IPS DF 19.7 (cell line): ENCODE measurements at regions not wholly inside any gene's neighbourhood (a gene's known extent, or its start where the extent isn't known, plus 50 kb on each side); places are given as distances from the start of the nearest gene placed in this dataset.

Experiments used
- DNase-seq: peaks from one replicate; pipeline ENCODE4 v3.0.0-alpha.2; 2013; ENCODE audit warnings: low read depth, low spot score

- no peak for DNase-seq
These were observed 157.4 kb downstream of the ANKRD30B start for GRCh38 chr18:14905350-14905749.

- no peak for DNase-seq
These were observed 158.0 kb downstream of the ANKRD30B start for GRCh38 chr18:14905979-14906378.

GRCh38 chr18:14907420-14907819 is 159.4 kb downstream of the ANKRD30B start:
- DNase-seq: no peak

- no peak for DNase-seq
These were observed 160.6 kb downstream of the ANKRD30B start for GRCh38 chr18:14908541-14908940.

- DNase-seq: no peak
These were observed 165.0 kb downstream of the ANKRD30B start for GRCh38 chr18:14912967-14913366.

GRCh38 chr18:14914121-14914520 is 166.1 kb downstream of the ANKRD30B start:
- no peak for DNase-seq

- DNase-seq: no peak
These were observed 166.8 kb downstream of the ANKRD30B start for GRCh38 chr18:14914771-14915170.

- DNase-seq: no peak
These were observed 168.2 kb downstream of the ANKRD30B start for GRCh38 chr18:14916181-14916580.

- no peak for DNase-seq
These were observed 168.9 kb downstream of the ANKRD30B start for GRCh38 chr18:14916851-14917250.

- DNase-seq: no peak
These were observed 169.3 kb downstream of the ANKRD30B start for GRCh38 chr18:14917311-14917710.

GRCh38 chr18:14919666-14920065 is 171.7 kb downstream of the ANKRD30B start:
- no peak for DNase-seq

GRCh38 chr18:14921031-14921430 is 173.1 kb downstream of the ANKRD30B start:
- DNase-seq: no peak

GRCh38 chr18:14921547-14921946 is 173.6 kb downstream of the ANKRD30B start:
- no peak for DNase-seq

- DNase-seq: no peak
These were observed 174.1 kb downstream of the ANKRD30B start for GRCh38 chr18:14922031-14922430.

GRCh38 chr18:14922965-14923565 is 175.1 kb downstream of the ANKRD30B start:
- no peak for DNase-seq

GRCh38 chr18:14924226-14924625 is 176.3 kb downstream of the ANKRD30B start:
- DNase-seq: no peak

GRCh38 chr18:14925281-14925709 is 177.3 kb downstream of the ANKRD30B start:
- DNase-seq: no peak

GRCh38 chr18:14927701-14928100 is 179.7 kb downstream of the ANKRD30B start:
- DNase-seq: no peak

- DNase-seq: no peak
These were observed 180.4 kb downstream of the ANKRD30B start for GRCh38 chr18:14928396-14928795.

- no peak for DNase-seq
These were observed 182.1 kb downstream of the ANKRD30B start for GRCh38 chr18:14930076-14930475.

GRCh38 chr18:14930576-14930975 is 182.6 kb downstream of the ANKRD30B start:
- DNase-seq: no peak

GRCh38 chr18:14933049-14933851 is 185.3 kb downstream of the ANKRD30B start:
- no peak for DNase-seq

GRCh38 chr18:14933964-14934363 is 186.0 kb downstream of the ANKRD30B start:
- no peak for DNase-seq
